H9 (cell line): ENCODE measurements at regions not wholly inside any gene's neighbourhood (a gene's known extent, or its start where the extent isn't known, plus 50 kb on each side); places are given as distances from the start of the nearest gene placed in this dataset.

Experiments used
- DNase-seq: peaks from one replicate; pipeline ENCODE4 v3.0.0-alpha.2; 2017
- H2AFZ ChIP-seq: one replicate; pipeline ENCODE4 v1.6.1; 2013; ENCODE audit warnings: mild to moderate bottlenecking, low read length, control low read depth, moderate library complexity
- H2AK5ac ChIP-seq: 2 replicates; pipeline ENCODE4 v1.6.1; 2013; ENCODE audit warnings: low read length, control low read depth, mixed read lengths; ENCODE audit not compliant: insufficient read length
- H2BK120ac ChIP-seq: one replicate; pipeline ENCODE4 v1.6.1; 2013; ENCODE audit warnings: low read depth, mild to moderate bottlenecking, low read length, control low read depth, inconsistent platforms; ENCODE audit not compliant: poor library complexity, severe bottlenecking
- H2BK12ac ChIP-seq: 2 replicates; pipeline ENCODE4 v1.6.1; 2013; ENCODE audit warnings: low read length, control low read depth, mixed read lengths, low read depth; ENCODE audit not compliant: insufficient read length
- H2BK15ac ChIP-seq: 2 replicates; pipeline ENCODE4 v1.6.1; 2013; ENCODE audit warnings: low read depth, low read length, control low read depth
- H2BK20ac ChIP-seq: one replicate; pipeline ENCODE4 v1.6.1; 2013; ENCODE audit warnings: low read depth, mild to moderate bottlenecking, low read length, control low read depth, inconsistent platforms; ENCODE audit not compliant: poor library complexity, severe bottlenecking
- H2BK5ac ChIP-seq: 2 replicates; pipeline ENCODE4 v1.6.1; 2013; ENCODE audit warnings: low read length, control low read depth, mixed read lengths; ENCODE audit not compliant: insufficient read length
- H3K14ac ChIP-seq: 2 replicates; pipeline ENCODE4 v1.6.1; 2013; ENCODE audit warnings: low read length, control low read depth; ENCODE audit not compliant: insufficient read depth
- H3K18ac ChIP-seq: 2 replicates; pipeline ENCODE4 v1.6.1; 2013; ENCODE audit warnings: low read depth, mild to moderate bottlenecking, mixed read lengths, low read length, control low read depth; ENCODE audit not compliant: insufficient read length
- H3K23ac ChIP-seq: 2 replicates; pipeline ENCODE4 v1.6.1; 2013; ENCODE audit warnings: low read length, control low read depth, mixed read lengths, low read depth; ENCODE audit not compliant: insufficient read length
- H3K23me2 ChIP-seq: 2 replicates; pipeline ENCODE4 v1.6.1; 2013; ENCODE audit warnings: low read depth, mild to moderate bottlenecking, mixed read lengths, low read length, control low read depth; ENCODE audit not compliant: insufficient read length, poor library complexity, severe bottlenecking
- H3K27ac ChIP-seq: 2 replicates; pipeline ENCODE4 v1.5.1; 2013; ENCODE audit warnings: low read length, control low read depth, mixed read lengths, low read depth; ENCODE audit not compliant: insufficient read length
- H3K27me3 ChIP-seq: 2 replicates; pipeline ENCODE4 v1.6.1; 2013; ENCODE audit warnings: low read length, control low read depth, inconsistent platforms; ENCODE audit not compliant: insufficient read depth
- H3K4ac ChIP-seq: 2 replicates; pipeline ENCODE4 v1.6.1; 2013; ENCODE audit warnings: low read depth, mild to moderate bottlenecking, control low read depth, inconsistent platforms, low read length, moderate library complexity
- H3K4me1 ChIP-seq: 2 replicates; pipeline ENCODE4 v1.6.1; 2013; ENCODE audit warnings: low read length, control low read depth, inconsistent platforms; ENCODE audit not compliant: insufficient read depth
- H3K4me2 ChIP-seq: 2 replicates; pipeline ENCODE4 v1.6.1; 2013; ENCODE audit warnings: low read length, control low read depth, mixed read lengths; ENCODE audit not compliant: insufficient read length, insufficient read depth
- H3K56ac ChIP-seq: 2 replicates; pipeline ENCODE4 v1.6.1; 2013; ENCODE audit warnings: low read depth, mild to moderate bottlenecking, mixed read lengths, low read length, control low read depth; ENCODE audit not compliant: insufficient read length
- H3K79me1 ChIP-seq: 2 replicates; pipeline ENCODE4 v1.6.1; 2013; ENCODE audit warnings: low read depth, mild to moderate bottlenecking, moderate library complexity, low read length, control low read depth, inconsistent platforms; ENCODE audit not compliant: insufficient read depth, poor library complexity, severe bottlenecking
- H3K79me2 ChIP-seq: 2 replicates; pipeline ENCODE4 v1.6.1; 2013; ENCODE audit warnings: low read length, control low read depth, inconsistent platforms; ENCODE audit not compliant: insufficient read depth
- H3K9ac ChIP-seq: 2 replicates; pipeline ENCODE4 v1.6.1; 2013; ENCODE audit warnings: low read length, control low read depth, mixed read lengths; ENCODE audit not compliant: insufficient read length; ENCODE audit errors: extremely low read depth
- H3K9me3 ChIP-seq: one replicate; pipeline ENCODE4 v1.6.1; 2013; ENCODE audit warnings: low read depth, low read length, inconsistent platforms; ENCODE audit not compliant: control insufficient read depth
- H3T11ph ChIP-seq: one replicate; pipeline ENCODE4 v1.6.1; 2013; ENCODE audit warnings: mild to moderate bottlenecking, low read length, control low read depth, inconsistent platforms
- H4K20me1 ChIP-seq: one replicate; pipeline ENCODE4 v1.6.1; 2013; ENCODE audit not compliant: control insufficient read depth, insufficient read length, insufficient read depth
- H4K5ac ChIP-seq: 2 replicates; pipeline ENCODE4 v1.6.1; 2013; ENCODE audit warnings: low read depth, mild to moderate bottlenecking, mixed read lengths, low read length, control low read depth; ENCODE audit not compliant: insufficient read length
- H4K8ac ChIP-seq: replicated peaks from 2 replicates; pipeline ENCODE4 v1.6.1; 2013; ENCODE audit warnings: low read length, control low read depth, mixed read lengths, low read depth; ENCODE audit not compliant: insufficient read length
- H4K91ac ChIP-seq: 2 replicates; pipeline ENCODE4 v1.6.1; 2013; ENCODE audit warnings: low read depth, mild to moderate bottlenecking, moderate library complexity, mixed read lengths, low read length, control low read depth; ENCODE audit not compliant: insufficient read length
- H3K27ac Mint-ChIP-seq, 3 experiments: 2 replicates in 2 of 3; 3 replicates in 1 of 3; pipeline ENCODE4 v1.8.0; 2020 to 2021; ENCODE audit warnings: mixed read lengths in 3 of 3, mild to moderate bottlenecking in 1 of 3, moderate library complexity in 1 of 3
- H3K27me3 Mint-ChIP-seq: 2 replicates; pipeline ENCODE4 v1.8.0; 2021; ENCODE audit warnings: low read depth, mild to moderate bottlenecking, moderate library complexity, mixed read lengths
- H3K36me3 Mint-ChIP-seq, 3 experiments: 2 replicates in 2 of 3; 3 replicates in 1 of 3; pipeline ENCODE4 v1.8.0; 2020 to 2021; ENCODE audit warnings: low read depth in 3 of 3, mixed read lengths in 3 of 3; ENCODE audit not compliant: insufficient read depth in 1 of 3
- H3K4me1 Mint-ChIP-seq, 2 experiments: 2 replicates each; pipeline ENCODE4 v1.8.0; 2020; ENCODE audit warnings: mixed read lengths in 2 of 2
- H3K4me3 Mint-ChIP-seq, 2 experiments: 2 replicates in 1 of 2; 3 replicates in 1 of 2; pipeline ENCODE4 v1.8.0; 2020 to 2021; ENCODE audit warnings: mild to moderate bottlenecking in 2 of 2, mixed read lengths in 2 of 2, moderate library complexity in 1 of 2
- H3K9me3 Mint-ChIP-seq, 2 experiments: 2 replicates in 1 of 2; 3 replicates in 1 of 2; pipeline ENCODE4 v1.8.0; 2020; ENCODE audit warnings: mild to moderate bottlenecking in 2 of 2, mixed read lengths in 2 of 2, moderate library complexity in 1 of 2
- CTCF ChIP-seq: fragments of 200-600 bp; sonication (generic); conservative IDR thresholded peaks from 3 replicates; pipeline ENCODE4 v1.8.0; 2021; ENCODE audit warnings: antibody characterized with exemption, mild to moderate bottlenecking
- WGBS: extraction: QIAGEN DNeasy Blood & Tissue Kit; methylation state at CpG from one replicate; pipeline ENCODE4 v1.1.7; 2013; ENCODE audit warnings: missing lambda C conversion rate, low lambda C conversion rate, mixed read lengths; ENCODE audit not compliant: insufficient read length; ENCODE audit errors: extremely low coverage; 5-methylcytosine and 5-hydroxymethylcytosine counted together

DNA sequence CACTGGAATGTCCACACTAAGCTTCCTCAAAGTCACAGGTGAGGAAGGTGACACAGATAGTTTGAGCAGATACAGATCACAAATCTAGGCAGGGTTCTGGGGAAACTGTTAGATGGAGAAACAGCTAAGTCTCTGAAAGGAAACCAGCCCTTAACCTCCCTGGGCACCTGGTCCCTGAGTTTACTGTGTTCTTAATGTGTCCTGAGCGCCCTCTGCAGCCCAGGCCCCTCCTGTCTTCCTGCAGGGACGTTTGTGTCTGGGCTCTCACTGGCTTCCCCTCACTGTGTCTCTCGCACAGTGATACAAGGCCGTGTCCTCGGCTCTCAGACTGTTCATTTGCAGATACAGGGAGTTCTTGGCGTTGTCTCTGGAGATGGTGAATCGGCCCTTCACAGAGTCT, 684.3 kb downstream of the TMEM121 start:
- Histone ChIP-seq H4K91ac (no peak overlapping the region), H2AK5ac (no peak overlapping the region), H3K23me2 (no peaks in the 10 kb centered on the region), H2BK12ac (no peak overlapping the region), H2BK120ac (no peak overlapping the region), H3K79me1 (no peaks in the 10 kb centered on the region), H4K5ac (no peak overlapping the region), H3K9me3 (peaks cover 99% of the 10 kb centered on the region), H2AFZ (no peak overlapping the region), H3T11ph (no peak overlapping the region), H3K4me1 (no peaks in the 10 kb centered on the region), H4K20me1 (no peaks in the 10 kb centered on the region), H3K27me3 (no peaks in the 10 kb centered on the region), H3K4me2 (no peak overlapping the region), H3K18ac (no peak overlapping the region), H2BK5ac (no peak overlapping the region), H3K56ac (no peak overlapping the region), H3K23ac (no peak overlapping the region), H3K27ac (no peak overlapping the region), H3K14ac (no peak overlapping the region), H2BK15ac (no peak overlapping the region), H3K4ac (no peak overlapping the region), H4K8ac (no peak overlapping the region), H2BK20ac (no peak overlapping the region), H3K79me2 (no peaks in the 10 kb centered on the region), H3K9ac (no peak overlapping the region)
- no peaks in the 10 kb centered on the region for H3K4me1 Mint-ChIP-seq
- H3K4me3 Mint-ChIP-seq: no peak overlapping the region
- peaks cover 96 to 98% of the 10 kb centered on the region in 2 experiments for H3K9me3 Mint-ChIP-seq
- peaks cover 23 to 34% (median 29%) of the 10 kb centered on the region in 3 experiments for H3K36me3 Mint-ChIP-seq
- no peak overlapping the region for H3K27ac Mint-ChIP-seq
- TF ChIP-seq CTCF: no peak
- H3K27me3 Mint-ChIP-seq: peaks cover 4% of the 10 kb centered on the region
- WGBS: no CpG with 5 or more reads among the region's 7 CpGs
- DNase-seq: no peak
